ENCODE measurements at regions not wholly inside any gene's neighbourhood (a gene's known extent, or its start where the extent isn't known, plus 50 kb on each side); places are given as distances from the start of the nearest gene placed in this dataset.

- H3K36me3 ChIP-seq (ENCODE audit: low read depth, missing control alignments): no peaks in the 10 kb centered on the region
- H3K4me3 ChIP-seq: no peak overlapping the region
- no peak overlapping the region for H3K27ac ChIP-seq
- H3K27me3 ChIP-seq: no peaks in the 10 kb centered on the region
- DNase-seq: no peak
- intact Hi-C loops (cut with DNase I; ENCODE audit: low total_unique reads): no loop called here
- H3K4me1 ChIP-seq: no peaks in the 10 kb centered on the region
- no peaks in the 10 kb centered on the region for H3K9me3 ChIP-seq
- no peak for TF ChIP-seq CTCF (IDR thresholded peaks at IDR 0.05)
- no peak for TF ChIP-seq POLR2A (IDR thresholded peaks at IDR 0.05)
- 78 to 84% methylated on average over 13 to 14 of the region's 14 CpGs for WGBS, 2 donors
Observed at GRCh38 chr3:10560060-10560861, 54.9 kb upstream of the ATP2B2 start.

DNA sequence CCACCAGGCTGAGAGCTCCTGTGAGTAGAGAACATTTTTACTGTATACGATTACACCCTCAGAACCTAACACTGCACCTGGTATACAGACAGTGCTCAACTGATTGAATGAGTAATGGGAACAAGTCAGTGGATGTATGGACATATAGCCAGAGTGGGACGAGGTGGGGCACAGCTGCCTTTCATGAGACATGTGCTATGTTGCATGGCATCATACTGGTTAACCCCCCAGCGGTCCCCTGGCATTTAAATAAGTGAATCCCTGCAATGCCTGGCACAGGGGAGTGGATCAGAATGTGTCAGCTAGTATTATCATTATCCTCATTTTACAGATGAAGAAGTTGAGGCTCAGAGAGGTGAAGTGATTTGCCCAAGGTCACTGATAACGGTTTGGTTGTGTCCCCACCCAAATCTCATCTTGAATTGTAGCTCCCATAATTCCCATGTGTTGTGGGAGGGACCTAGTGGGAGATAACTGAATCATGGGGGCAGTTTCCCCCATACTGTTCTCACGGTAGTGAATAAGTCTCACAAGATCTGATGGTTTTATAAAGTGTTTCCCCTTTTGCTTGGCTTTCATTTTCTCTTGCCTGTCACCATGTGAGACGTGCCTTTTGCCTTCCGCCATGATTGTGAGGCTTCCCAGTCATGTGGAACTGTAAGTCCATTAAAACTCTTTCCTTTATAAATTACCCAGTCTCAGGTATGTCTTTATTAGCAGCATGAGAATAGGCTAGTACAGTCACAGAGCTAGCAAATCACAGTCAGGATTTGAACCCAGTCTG, 56.0 kb upstream of the ATP2B2 start:
- Histone ChIP-seq H3K4me1 (no peaks in the 10 kb centered on the region), H3K9me3 (no peaks in the 10 kb centered on the region), H3K36me3 (ENCODE audit: low read depth, missing control alignments) (no peaks in the 10 kb centered on the region), H3K4me3 (no peak overlapping the region), H3K27ac (no peak overlapping the region), H3K27me3 (no peaks in the 10 kb centered on the region)
- DNase-seq: no peak
- WGBS, 2 donors: 80% methylated on average over 7 of the region's 7 CpGs
- TF ChIP-seq CTCF (IDR thresholded peaks at IDR 0.05) (no peak), POLR2A (IDR thresholded peaks at IDR 0.05) (no peak)
- intact Hi-C loops (cut with DNase I; ENCODE audit: low total_unique reads): no loop called here

GRCh38 chr3:10561946-10562560, 56.7 kb upstream of the ATP2B2 start:
- Histone ChIP-seq H3K4me1 (no peaks in the 10 kb centered on the region), H3K36me3 (ENCODE audit: low read depth, missing control alignments) (no peaks in the 10 kb centered on the region), H3K27me3 (no peaks in the 10 kb centered on the region), H3K4me3 (no peak overlapping the region), H3K27ac (no peak overlapping the region), H3K9me3 (no peaks in the 10 kb centered on the region)
- intact Hi-C loops (cut with DNase I; ENCODE audit: low total_unique reads): no loop called here
- 74 to 76% methylated on average over 4 of the region's 4 CpGs for WGBS, 2 donors
- no peak for DNase-seq
- TF ChIP-seq CTCF (IDR thresholded peaks at IDR 0.05) (no peak), POLR2A (IDR thresholded peaks at IDR 0.05) (no peak)

- Histone ChIP-seq H3K36me3 (ENCODE audit: low read depth, missing control alignments) (no peaks in the 10 kb centered on the region), H3K27me3 (no peaks in the 10 kb centered on the region), H3K4me1 (no peaks in the 10 kb centered on the region), H3K4me3 (no peak overlapping the region), H3K27ac (no peak overlapping the region), H3K9me3 (no peaks in the 10 kb centered on the region)
- DNase-seq: no peak
- intact Hi-C loops (cut with DNase I; ENCODE audit: low total_unique reads): no loop called here
- TF ChIP-seq POLR2A (IDR thresholded peaks at IDR 0.05) (no peak), CTCF (IDR thresholded peaks at IDR 0.05) (no peak)
- WGBS, 2 donors: 90 to 95% methylated on average over 2 of the region's 2 CpGs
Observed at GRCh38 chr3:10563396-10563795, 58.0 kb upstream of the ATP2B2 start.

Measured in testis (tissue), 2 donors.